ENCODE measurements at regions not wholly inside any gene's neighbourhood (a gene's known extent, or its start where the extent isn't known, plus 50 kb on each side); places are given as distances from the start of the nearest gene placed in this dataset.

DNA sequence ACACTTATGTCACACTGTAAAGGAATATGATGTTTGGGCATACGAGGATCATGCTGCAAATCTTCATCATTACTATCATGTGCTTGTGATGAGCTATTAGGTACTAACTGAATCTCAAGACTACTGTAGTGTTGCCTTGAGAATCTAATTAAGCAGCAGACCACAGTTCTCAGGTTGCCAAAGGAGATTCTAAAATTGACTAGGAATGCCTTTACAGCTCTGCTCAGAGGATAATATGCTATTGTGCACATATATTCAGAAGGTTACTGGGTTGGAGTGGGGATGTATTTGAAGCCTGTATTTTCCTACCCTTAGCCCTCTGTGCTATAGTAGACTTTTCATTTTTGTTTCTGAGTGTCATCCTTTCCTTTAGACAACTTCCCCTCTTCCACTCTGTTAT, 175.1 kb downstream of the CDH19 start:
- Histone ChIP-seq H3K9me3 (ENCODE audit: insufficient read depth, low read length) (no peaks in the 10 kb centered on the region), H3K36me3 (replicated peaks; ENCODE audit: low read depth, low read length) (no peaks in the 10 kb centered on the region), H2AFZ (ENCODE audit: low read depth, low read length) (no peak overlapping the region), H3K4me2 (ENCODE audit: low read length) (no peak overlapping the region), H4K20me1 (ENCODE audit: insufficient read depth, low read length) (no peaks in the 10 kb centered on the region), H3K4me3 (ENCODE audit: low read length) (no peak overlapping the region), H3K4me1 (ENCODE audit: low read length) (no peaks in the 10 kb centered on the region), H3K27ac (ENCODE audit: low read length) (no peak overlapping the region), H3K9ac (ENCODE audit: low read length) (no peak overlapping the region), H3K79me2 (ENCODE audit: low read length) (no peaks in the 10 kb centered on the region), H3K27me3 (ENCODE audit: low read depth, low read length) (no peaks in the 10 kb centered on the region)
- TF ChIP-seq CTCF (IDR thresholded peaks at IDR 0.05; ENCODE audit: low read depth, low read length) (no peak), EZH2phosphoT487 (IDR thresholded peaks at IDR 0.05; ENCODE audit: low read depth) (no peak)

- Histone ChIP-seq H3K4me1 (ENCODE audit: low read length) (no peaks in the 10 kb centered on the region), H3K36me3 (replicated peaks; ENCODE audit: low read depth, low read length) (no peaks in the 10 kb centered on the region), H3K9ac (ENCODE audit: low read length) (no peak overlapping the region), H4K20me1 (ENCODE audit: insufficient read depth, low read length) (no peaks in the 10 kb centered on the region), H3K4me3 (ENCODE audit: low read length) (no peak overlapping the region), H3K27ac (ENCODE audit: low read length) (no peak overlapping the region), H3K27me3 (ENCODE audit: low read depth, low read length) (no peaks in the 10 kb centered on the region), H3K4me2 (ENCODE audit: low read length) (no peak overlapping the region), H3K79me2 (ENCODE audit: low read length) (no peaks in the 10 kb centered on the region), H3K9me3 (ENCODE audit: insufficient read depth, low read length) (no peaks in the 10 kb centered on the region), H2AFZ (ENCODE audit: low read depth, low read length) (no peak overlapping the region)
- TF ChIP-seq CTCF (IDR thresholded peaks at IDR 0.05; ENCODE audit: low read depth, low read length) (no peak), EZH2phosphoT487 (IDR thresholded peaks at IDR 0.05; ENCODE audit: low read depth) (no peak)
These were observed 184.5 kb downstream of the CDH19 start for GRCh38 chr18:66419400-66419799.

DNA sequence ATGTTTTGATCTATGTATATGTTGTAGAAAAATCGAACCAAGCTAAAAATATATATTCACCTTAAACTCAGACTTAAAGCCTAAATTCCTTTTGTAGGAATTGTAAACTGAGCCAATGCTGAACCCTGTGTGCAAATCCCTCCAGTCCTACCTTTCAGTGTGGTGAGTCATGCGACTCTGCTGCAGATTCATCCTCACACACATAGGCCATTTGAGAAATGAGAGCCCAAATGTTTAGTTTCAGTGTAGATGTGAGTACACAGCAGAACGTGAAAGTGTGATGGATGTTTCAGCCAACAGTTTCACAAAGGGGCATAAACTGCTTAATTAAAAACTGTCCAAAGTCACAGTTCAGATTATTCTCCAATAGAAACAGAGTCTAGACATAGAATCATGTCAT, 193.2 kb downstream of the CDH19 start:
- H3K4me2 ChIP-seq (ENCODE audit: low read length): no peak overlapping the region
- H4K20me1 ChIP-seq (ENCODE audit: insufficient read depth, low read length): no peaks in the 10 kb centered on the region
- TF ChIP-seq EZH2phosphoT487 (IDR thresholded peaks at IDR 0.05; ENCODE audit: low read depth) (no peak), CTCF (IDR thresholded peaks at IDR 0.05; ENCODE audit: low read depth, low read length) (no peak)
- H2AFZ ChIP-seq (ENCODE audit: low read depth, low read length): peak overlapping the region; percentile 37
- no peaks in the 10 kb centered on the region for H3K9me3 ChIP-seq (ENCODE audit: insufficient read depth, low read length)
- H3K27ac ChIP-seq (ENCODE audit: low read length): no peak overlapping the region
- H3K27me3 ChIP-seq (ENCODE audit: low read depth, low read length): no peaks in the 10 kb centered on the region
- H3K36me3 ChIP-seq (replicated peaks; ENCODE audit: low read depth, low read length): no peaks in the 10 kb centered on the region
- no peak overlapping the region for H3K4me3 ChIP-seq (ENCODE audit: low read length)
- no peaks in the 10 kb centered on the region for H3K79me2 ChIP-seq (ENCODE audit: low read length)
- no peak overlapping the region for H3K9ac ChIP-seq (ENCODE audit: low read length)
- H3K4me1 ChIP-seq (ENCODE audit: low read length): peaks cover 5% of the 10 kb centered on the region; the same call in 1 of the 2 replicates

DNA sequence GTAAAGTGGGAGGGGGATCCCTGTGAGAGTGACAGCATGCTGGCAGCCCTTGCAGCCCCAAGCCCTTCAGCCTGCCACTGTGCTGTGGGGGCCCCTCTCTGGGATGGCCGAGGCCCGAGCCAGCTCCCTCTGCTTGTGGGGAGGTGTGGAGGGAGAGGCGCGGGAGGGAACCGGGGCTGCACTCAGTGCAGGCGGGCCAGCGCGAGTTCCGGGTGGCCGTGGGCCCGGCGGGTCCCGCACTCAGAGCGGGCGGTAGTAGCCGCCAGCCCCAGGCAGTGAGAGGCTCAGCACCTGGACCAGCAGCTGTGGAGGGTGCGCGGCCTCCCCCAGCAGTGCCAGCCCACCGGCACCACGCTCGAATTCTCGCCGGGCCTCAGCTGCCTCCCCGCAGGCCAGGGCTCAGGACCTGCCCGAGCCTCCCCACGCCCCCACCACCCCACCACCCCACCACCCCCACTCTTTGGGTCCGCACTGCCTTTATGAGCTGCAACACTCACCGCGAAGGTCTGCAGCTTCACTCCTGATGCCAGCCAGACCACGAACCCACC, 208.1 kb downstream of the CDH19 start:
- Histone ChIP-seq H3K9ac (ENCODE audit: low read length) (no peak overlapping the region), H4K20me1 (ENCODE audit: insufficient read depth, low read length) (no peaks in the 10 kb centered on the region), H3K79me2 (ENCODE audit: low read length) (no peaks in the 10 kb centered on the region), H3K27me3 (ENCODE audit: low read depth, low read length) (no peaks in the 10 kb centered on the region), H3K9me3 (ENCODE audit: insufficient read depth, low read length) (peaks cover 7% of the 10 kb centered on the region), H3K27ac (ENCODE audit: low read length) (no peak overlapping the region), H3K4me3 (ENCODE audit: low read length) (no peak overlapping the region), H3K4me2 (ENCODE audit: low read length) (no peak overlapping the region), H3K4me1 (ENCODE audit: low read length) (no peaks in the 10 kb centered on the region), H3K36me3 (replicated peaks; ENCODE audit: low read depth, low read length) (no peaks in the 10 kb centered on the region), H2AFZ (ENCODE audit: low read depth, low read length) (no peak overlapping the region)
- no peak for TF ChIP-seq CTCF (IDR thresholded peaks at IDR 0.05; ENCODE audit: low read depth, low read length)
- no peak for TF ChIP-seq EZH2phosphoT487 (IDR thresholded peaks at IDR 0.05; ENCODE audit: low read depth)

Measured in OCI-LY3 (cell line).